ENCODE measurements at regions not wholly inside any gene's neighbourhood (a gene's known extent, or its start where the extent isn't known, plus 50 kb on each side); places are given as distances from the start of the nearest gene placed in this dataset.
A peak's percentile ranks its signal among the peaks of the same experiment; 100 is the strongest.

- H3K4me3 ChIP-seq (ENCODE audit: low read length) = peak overlapping the region; percentile 28; the same call in 1 of the 2 replicates
- no peaks in the 10 kb centered on the region for H3K27me3 ChIP-seq (ENCODE audit: control insufficient read depth, low read length)
- H3K9me2 ChIP-seq (replicated peaks; ENCODE audit: control insufficient read depth, low read length) = no peaks in the 10 kb centered on the region
- no peaks in the 10 kb centered on the region for H4K20me1 ChIP-seq (ENCODE audit: control insufficient read depth, insufficient read depth, low read depth, low read length)
- H3K4me1 ChIP-seq (ENCODE audit: control insufficient read depth, low read length) = peaks cover 32% of the 10 kb centered on the region
- TF ChIP-seq CTCF (IDR thresholded peaks at IDR 0.05; ENCODE audit: low read depth, low read length, poor library complexity, severe bottlenecking) (no peak), EZH2phosphoT487 (IDR thresholded peaks at IDR 0.05; ENCODE audit: borderline replicate concordance, low read length) (no peak)
- H3F3A ChIP-seq (ENCODE audit: control insufficient read depth, insufficient read depth) = no peaks in the 10 kb centered on the region
- H3K27ac ChIP-seq (ENCODE audit: low read depth, low read length) = no peak overlapping the region
- H3K36me3 ChIP-seq (ENCODE audit: control insufficient read depth, low read length) = no peaks in the 10 kb centered on the region
- H3K79me2 ChIP-seq (ENCODE audit: control insufficient read depth, low read length) = no peaks in the 10 kb centered on the region
- H3K4me2 ChIP-seq (ENCODE audit: low read length) = peak overlapping the region; percentile 44
- no peaks in the 10 kb centered on the region for H3K9me3 ChIP-seq (ENCODE audit: control insufficient read depth, insufficient read depth, low read length)
Observed at GRCh38 chr3:177374323-177374722, 177.0 kb upstream of the TBL1XR1 start.

GRCh38 chr3:177375316-177375715 is 178.0 kb upstream of the TBL1XR1 start:
- Histone ChIP-seq H3F3A (ENCODE audit: control insufficient read depth, insufficient read depth) (no peaks in the 10 kb centered on the region), H3K9me2 (replicated peaks; ENCODE audit: control insufficient read depth, low read length) (no peaks in the 10 kb centered on the region), H3K4me3 (ENCODE audit: low read length) (no peak overlapping the region), H3K27ac (ENCODE audit: low read depth, low read length) (no peak overlapping the region), H3K79me2 (ENCODE audit: control insufficient read depth, low read length) (no peaks in the 10 kb centered on the region), H3K4me2 (ENCODE audit: low read length) (no peak overlapping the region; the same call in 1 of the 2 replicates), H3K4me1 (ENCODE audit: control insufficient read depth, low read length) (peaks cover 32% of the 10 kb centered on the region), H4K20me1 (ENCODE audit: control insufficient read depth, insufficient read depth, low read depth, low read length) (no peaks in the 10 kb centered on the region), H3K36me3 (ENCODE audit: control insufficient read depth, low read length) (no peaks in the 10 kb centered on the region), H3K9me3 (ENCODE audit: control insufficient read depth, insufficient read depth, low read length) (peaks cover under 1% of the 10 kb centered on the region; the same call in 1 of the 2 replicates), H3K27me3 (ENCODE audit: control insufficient read depth, low read length) (no peaks in the 10 kb centered on the region)
- TF ChIP-seq EZH2phosphoT487 (IDR thresholded peaks at IDR 0.05; ENCODE audit: borderline replicate concordance, low read length) (no peak), CTCF (IDR thresholded peaks at IDR 0.05; ENCODE audit: low read depth, low read length, poor library complexity, severe bottlenecking) (no peak)

DNA sequence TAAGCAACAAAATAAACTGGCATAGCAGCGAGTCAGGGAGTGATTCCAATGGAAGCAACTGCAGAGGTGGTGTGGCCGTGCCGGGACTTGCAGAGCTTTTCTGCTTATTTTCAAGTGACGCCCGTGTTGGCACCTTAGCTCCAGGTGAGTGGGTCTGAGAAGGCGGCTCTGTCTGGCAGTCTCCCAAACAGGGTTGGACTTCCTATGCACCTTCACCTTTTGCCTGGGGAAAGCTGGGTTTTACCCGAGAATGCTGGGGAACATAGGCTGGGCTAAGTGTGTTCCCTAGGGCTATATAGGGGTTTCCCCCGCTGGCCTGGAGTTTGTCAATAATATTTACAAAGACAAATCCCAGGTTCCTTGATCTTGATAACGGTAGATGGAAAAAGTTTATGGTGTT is 179.9 kb upstream of the TBL1XR1 start:
- H3K4me3 ChIP-seq (ENCODE audit: low read length) = no peak overlapping the region
- no peaks in the 10 kb centered on the region for H4K20me1 ChIP-seq (ENCODE audit: control insufficient read depth, insufficient read depth, low read depth, low read length)
- H3K79me2 ChIP-seq (ENCODE audit: control insufficient read depth, low read length) = no peaks in the 10 kb centered on the region
- H3K9me2 ChIP-seq (replicated peaks; ENCODE audit: control insufficient read depth, low read length) = no peaks in the 10 kb centered on the region
- H3K4me2 ChIP-seq (ENCODE audit: low read length) = no peak overlapping the region
- peaks cover 32% of the 10 kb centered on the region for H3K4me1 ChIP-seq (ENCODE audit: control insufficient read depth, low read length)
- peaks cover 9% of the 10 kb centered on the region; the same call in 1 of the 2 replicates for H3K9me3 ChIP-seq (ENCODE audit: control insufficient read depth, insufficient read depth, low read length)
- no peaks in the 10 kb centered on the region for H3K27me3 ChIP-seq (ENCODE audit: control insufficient read depth, low read length)
- no peaks in the 10 kb centered on the region for H3K36me3 ChIP-seq (ENCODE audit: control insufficient read depth, low read length)
- no peaks in the 10 kb centered on the region for H3F3A ChIP-seq (ENCODE audit: control insufficient read depth, insufficient read depth)
- H3K27ac ChIP-seq (ENCODE audit: low read depth, low read length) = no peak overlapping the region
- TF ChIP-seq CTCF (IDR thresholded peaks at IDR 0.05; ENCODE audit: low read depth, low read length, poor library complexity, severe bottlenecking) = no peak
- no peak for TF ChIP-seq EZH2phosphoT487 (IDR thresholded peaks at IDR 0.05; ENCODE audit: borderline replicate concordance, low read length)
